Neural cell (in vitro differentiated cells): ENCODE measurements at regions not wholly inside any gene's neighbourhood (a gene's known extent, or its start where the extent isn't known, plus 50 kb on each side); places are given as distances from the start of the nearest gene placed in this dataset.

Source experiments
- EP300 ChIP-seq: fragments of 450-650 bp; conservative IDR thresholded peaks from 2 replicates; pipeline ENCODE4 v1.6.1; 2014; ENCODE audit warnings: antibody characterized with exemption, mild to moderate bottlenecking, moderate library complexity; ENCODE audit not compliant: poor library complexity, severe bottlenecking
- TF ChIP-seq, protein P1 (sequence below): fragments of 450-650 bp; IDR thresholded peaks from 2 replicates; pipeline ENCODE4 v1.5.1; 2014; ENCODE audit warnings: antibody characterized with exemption, mild to moderate bottlenecking, moderate library complexity; ENCODE audit not compliant: poor library complexity, severe bottlenecking

DNA sequence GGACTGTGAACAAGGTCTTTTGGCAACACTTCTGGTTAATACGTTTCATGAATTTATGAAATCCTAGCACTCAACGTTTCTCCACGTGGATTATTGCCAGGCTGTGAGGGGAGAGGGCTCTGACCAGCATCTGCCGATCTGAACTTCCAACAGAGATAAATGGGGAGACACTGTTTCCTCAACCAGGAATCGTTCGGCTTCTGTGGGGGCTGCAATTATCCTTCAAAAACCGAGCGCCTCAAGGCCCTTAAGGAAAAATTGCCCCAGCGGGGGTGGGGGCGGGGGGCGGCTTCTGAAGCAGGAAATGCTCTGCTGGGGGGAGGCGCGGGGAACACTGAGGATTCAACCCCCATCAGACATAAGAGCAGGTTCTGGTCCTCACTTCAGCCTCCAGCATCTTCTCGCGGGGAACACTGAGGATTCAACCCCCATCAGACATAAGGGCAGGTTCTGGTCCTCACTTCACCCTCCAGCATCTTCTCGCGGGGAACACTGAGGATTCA is 155.6 kb downstream of the BRD1 start:
- TF ChIP-seq, protein P1, sequence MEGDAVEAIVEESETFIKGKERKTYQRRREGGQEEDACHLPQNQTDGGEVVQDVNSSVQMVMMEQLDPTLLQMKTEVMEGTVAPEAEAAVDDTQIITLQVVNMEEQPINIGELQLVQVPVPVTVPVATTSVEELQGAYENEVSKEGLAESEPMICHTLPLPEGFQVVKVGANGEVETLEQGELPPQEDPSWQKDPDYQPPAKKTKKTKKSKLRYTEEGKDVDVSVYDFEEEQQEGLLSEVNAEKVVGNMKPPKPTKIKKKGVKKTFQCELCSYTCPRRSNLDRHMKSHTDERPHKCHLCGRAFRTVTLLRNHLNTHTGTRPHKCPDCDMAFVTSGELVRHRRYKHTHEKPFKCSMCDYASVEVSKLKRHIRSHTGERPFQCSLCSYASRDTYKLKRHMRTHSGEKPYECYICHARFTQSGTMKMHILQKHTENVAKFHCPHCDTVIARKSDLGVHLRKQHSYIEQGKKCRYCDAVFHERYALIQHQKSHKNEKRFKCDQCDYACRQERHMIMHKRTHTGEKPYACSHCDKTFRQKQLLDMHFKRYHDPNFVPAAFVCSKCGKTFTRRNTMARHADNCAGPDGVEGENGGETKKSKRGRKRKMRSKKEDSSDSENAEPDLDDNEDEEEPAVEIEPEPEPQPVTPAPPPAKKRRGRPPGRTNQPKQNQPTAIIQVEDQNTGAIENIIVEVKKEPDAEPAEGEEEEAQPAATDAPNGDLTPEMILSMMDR, result no peak
- no peak for TF ChIP-seq EP300
